ENCODE measurements at regions not wholly inside any gene's neighbourhood (a gene's known extent, or its start where the extent isn't known, plus 50 kb on each side); places are given as distances from the start of the nearest gene placed in this dataset.

GRCh38 chr2:100643467-100643866 is 80.7 kb downstream of the PDCL3 start:
- DNase-seq = no peak
- Histone ChIP-seq H3K27me3 (ENCODE audit: insufficient read depth, low read depth, severe bottlenecking) (no peaks in the 10 kb centered on the region), H3K9me3 (ENCODE audit: severe bottlenecking) (no peaks in the 10 kb centered on the region), H3K36me3 (no peaks in the 10 kb centered on the region), H3K4me3 (ENCODE audit: low read depth, low read length) (no peak overlapping the region), H3K27ac (no peak overlapping the region)
- TF ChIP-seq CTCF (IDR thresholded peaks at IDR 0.05; ENCODE audit: low read depth, low read length) = no peak

GRCh38 chr2:100643906-100644501 is 81.2 kb downstream of the PDCL3 start:
- Histone ChIP-seq H3K4me3 (ENCODE audit: low read depth, low read length) (no peak overlapping the region), H3K27me3 (ENCODE audit: insufficient read depth, low read depth, severe bottlenecking) (no peaks in the 10 kb centered on the region), H3K36me3 (no peaks in the 10 kb centered on the region), H3K27ac (no peak overlapping the region), H3K9me3 (ENCODE audit: severe bottlenecking) (no peaks in the 10 kb centered on the region)
- TF ChIP-seq CTCF (IDR thresholded peaks at IDR 0.05; ENCODE audit: low read depth, low read length) = no peak
- DNase-seq = no peak

GRCh38 chr2:100645695-100646429 is 83.1 kb downstream of the PDCL3 start:
- TF ChIP-seq CTCF (IDR thresholded peaks at IDR 0.05; ENCODE audit: low read depth, low read length) = no peak
- Histone ChIP-seq H3K9me3 (ENCODE audit: severe bottlenecking) (no peaks in the 10 kb centered on the region), H3K36me3 (no peaks in the 10 kb centered on the region), H3K4me3 (ENCODE audit: low read depth, low read length) (no peak overlapping the region), H3K27ac (no peak overlapping the region), H3K27me3 (ENCODE audit: insufficient read depth, low read depth, severe bottlenecking) (no peaks in the 10 kb centered on the region)
- DNase-seq = no peak

- no peaks in the 10 kb centered on the region for H3K36me3 ChIP-seq
- H3K27me3 ChIP-seq (ENCODE audit: insufficient read depth, low read depth, severe bottlenecking) = no peaks in the 10 kb centered on the region
- H3K9me3 ChIP-seq (ENCODE audit: severe bottlenecking) = no peaks in the 10 kb centered on the region
- no peak overlapping the region for H3K27ac ChIP-seq
- no peak for TF ChIP-seq CTCF (IDR thresholded peaks at IDR 0.05; ENCODE audit: low read depth, low read length)
- H3K4me3 ChIP-seq (ENCODE audit: low read depth, low read length) = no peak overlapping the region
- no peak for DNase-seq
These were observed 84.9 kb downstream of the PDCL3 start for GRCh38 chr2:100647709-100648108.

GRCh38 chr2:100650151-100650550 is 87.4 kb downstream of the PDCL3 start:
- Histone ChIP-seq H3K27ac (no peak overlapping the region), H3K9me3 (ENCODE audit: severe bottlenecking) (peaks cover 3% of the 10 kb centered on the region), H3K4me3 (ENCODE audit: low read depth, low read length) (no peak overlapping the region), H3K27me3 (ENCODE audit: insufficient read depth, low read depth, severe bottlenecking) (no peaks in the 10 kb centered on the region), H3K36me3 (no peaks in the 10 kb centered on the region)
- no peak for DNase-seq
- TF ChIP-seq CTCF (IDR thresholded peaks at IDR 0.05; ENCODE audit: low read depth, low read length) = no peak
